ENCODE measurements at regions not wholly inside any gene's neighbourhood (a gene's known extent, or its start where the extent isn't known, plus 50 kb on each side); places are given as distances from the start of the nearest gene placed in this dataset.

DNA sequence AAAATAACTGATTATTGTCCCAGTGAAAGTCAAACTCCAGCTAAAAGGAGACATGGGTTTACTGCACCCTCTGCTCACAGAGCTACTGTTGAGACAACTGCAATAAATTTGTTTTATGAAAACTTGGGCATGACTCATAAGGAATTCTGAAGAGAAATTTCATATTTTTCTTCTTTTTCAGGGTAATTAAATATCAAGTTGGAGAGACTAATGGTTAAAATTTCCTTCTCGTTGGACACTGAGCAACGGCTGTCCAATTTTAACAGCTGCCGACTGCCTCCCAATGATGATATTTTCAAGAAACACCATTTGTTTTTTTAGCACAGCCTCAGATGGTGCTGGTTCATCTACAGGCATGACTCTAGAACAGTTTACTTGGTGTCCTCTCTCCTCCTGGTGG is 259.2 kb upstream of the RGMB start:
- TF ChIP-seq, protein P1, sequence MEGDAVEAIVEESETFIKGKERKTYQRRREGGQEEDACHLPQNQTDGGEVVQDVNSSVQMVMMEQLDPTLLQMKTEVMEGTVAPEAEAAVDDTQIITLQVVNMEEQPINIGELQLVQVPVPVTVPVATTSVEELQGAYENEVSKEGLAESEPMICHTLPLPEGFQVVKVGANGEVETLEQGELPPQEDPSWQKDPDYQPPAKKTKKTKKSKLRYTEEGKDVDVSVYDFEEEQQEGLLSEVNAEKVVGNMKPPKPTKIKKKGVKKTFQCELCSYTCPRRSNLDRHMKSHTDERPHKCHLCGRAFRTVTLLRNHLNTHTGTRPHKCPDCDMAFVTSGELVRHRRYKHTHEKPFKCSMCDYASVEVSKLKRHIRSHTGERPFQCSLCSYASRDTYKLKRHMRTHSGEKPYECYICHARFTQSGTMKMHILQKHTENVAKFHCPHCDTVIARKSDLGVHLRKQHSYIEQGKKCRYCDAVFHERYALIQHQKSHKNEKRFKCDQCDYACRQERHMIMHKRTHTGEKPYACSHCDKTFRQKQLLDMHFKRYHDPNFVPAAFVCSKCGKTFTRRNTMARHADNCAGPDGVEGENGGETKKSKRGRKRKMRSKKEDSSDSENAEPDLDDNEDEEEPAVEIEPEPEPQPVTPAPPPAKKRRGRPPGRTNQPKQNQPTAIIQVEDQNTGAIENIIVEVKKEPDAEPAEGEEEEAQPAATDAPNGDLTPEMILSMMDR (IDR thresholded peaks at IDR 0.05): no peak
- TF ChIP-seq POLR2A (IDR thresholded peaks at IDR 0.05): no peak
